SK-N-SH treated with all-trans-retinoic acid at 6 μM for 48 hours (cell line): ENCODE measurements at regions not wholly inside any gene's neighbourhood (a gene's known extent, or its start where the extent isn't known, plus 50 kb on each side); places are given as distances from the start of the nearest gene placed in this dataset.
A peak's percentile ranks its signal among the peaks of the same experiment; 100 is the strongest.

ENCODE experiments used
- ATAC-seq: fragments of 200-7000 bp; cut with Tn5 transposase; 3 replicates; pipeline ENCODE4 v1.9.1; 2020; ENCODE audit warnings: mild to moderate bottlenecking, moderate library complexity
- ARNTL ChIP-seq: fragments of 450-650 bp; formaldehyde crosslinking; IDR thresholded peaks from 2 replicates; pipeline ENCODE4 v1.5.0; 2020; ENCODE audit warnings: low read depth, mild to moderate bottlenecking, moderate library complexity, borderline replicate concordance
- CREB5 ChIP-seq: fragments of 250-450 bp; sonication (Bioruptor Pico); IDR thresholded peaks from 2 replicates; pipeline ENCODE4 v1.5.1; 2020; ENCODE audit warnings: low read depth, mild to moderate bottlenecking, moderate library complexity
- CSDC2 ChIP-seq: fragments of 250-450 bp; sonication (Bioruptor Pico); IDR thresholded peaks from 2 replicates; pipeline ENCODE4 v1.5.0; 2020; ENCODE audit warnings: mild to moderate bottlenecking, moderate library complexity
- CSRNP3 ChIP-seq: fragments of 250-450 bp; sonication (Bioruptor Pico); IDR thresholded peaks from 2 replicates; pipeline ENCODE4 v1.5.1; 2021; ENCODE audit warnings: mild to moderate bottlenecking, moderate library complexity
- ESRRG ChIP-seq: fragments of 250-450 bp; sonication (Bioruptor Pico); IDR thresholded peaks from 2 replicates; pipeline ENCODE4 v1.6.1; 2021; ENCODE audit warnings: mild to moderate bottlenecking
- GLIS3 ChIP-seq: fragments of 250-450 bp; sonication (Bioruptor Pico); IDR thresholded peaks from 2 replicates; pipeline ENCODE4 v1.5.0; 2020; ENCODE audit warnings: mild to moderate bottlenecking, moderate library complexity
- ISL1 ChIP-seq: fragments of 250-450 bp; sonication (Bioruptor Pico); IDR thresholded peaks from 2 replicates; pipeline ENCODE4 v2.1.2; 2022; ENCODE audit warnings: mild to moderate bottlenecking, moderate library complexity
- OSR1 ChIP-seq: fragments of 250-450 bp; sonication (Bioruptor Pico); IDR thresholded peaks from 2 replicates; pipeline ENCODE4 v1.8.0; 2022; ENCODE audit warnings: moderate library complexity, mild to moderate bottlenecking, inconsistent platforms
- PATZ1 ChIP-seq: fragments of 250-450 bp; sonication (Bioruptor Pico); IDR thresholded peaks from 2 replicates; pipeline ENCODE4 v1.8.0; 2020; ENCODE audit warnings: mild to moderate bottlenecking, moderate library complexity, borderline replicate concordance
- RARB ChIP-seq: fragments of 250-450 bp; sonication (Bioruptor Pico); IDR thresholded peaks from 2 replicates; pipeline ENCODE4 v1.8.0; 2021; ENCODE audit warnings: mild to moderate bottlenecking, moderate library complexity
- SNAI2 ChIP-seq: fragments of 250-450 bp; sonication (Bioruptor Pico); IDR thresholded peaks from 2 replicates; pipeline ENCODE4 v1.5.0; 2020; ENCODE audit warnings: mild to moderate bottlenecking, moderate library complexity
- TCF4 ChIP-seq: fragments of 250-450 bp; sonication (Bioruptor Pico); IDR thresholded peaks from 2 replicates; pipeline ENCODE4 v1.8.0; 2021; ENCODE audit warnings: mild to moderate bottlenecking, moderate library complexity, borderline replicate concordance
- TOX ChIP-seq: fragments of 250-450 bp; sonication (Bioruptor Pico); IDR thresholded peaks from 2 replicates; pipeline ENCODE4 v1.8.0; 2021; ENCODE audit warnings: mild to moderate bottlenecking, moderate library complexity, borderline replicate concordance
- TSHZ2 ChIP-seq: fragments of 250-450 bp; sonication (Bioruptor Pico); IDR thresholded peaks from 2 replicates; pipeline ENCODE4 v1.5.0; 2020; ENCODE audit warnings: mild to moderate bottlenecking, moderate library complexity
- ZFP3 ChIP-seq: fragments of 250-450 bp; sonication (Bioruptor Pico); IDR thresholded peaks from 2 replicates; pipeline ENCODE4 v1.5.0; 2020; ENCODE audit warnings: mild to moderate bottlenecking, moderate library complexity
- ZFP30 ChIP-seq: fragments of 450-650 bp; formaldehyde crosslinking; IDR thresholded peaks from 2 replicates; pipeline ENCODE4 v1.5.0; 2022; ENCODE audit warnings: mild to moderate bottlenecking, moderate library complexity
- ZNF565 ChIP-seq: fragments of 450-650 bp; formaldehyde crosslinking; conservative IDR thresholded peaks from 2 replicates; pipeline ENCODE4 v1.5.0; 2020; ENCODE audit warnings: low read depth, mild to moderate bottlenecking, moderate library complexity
- ZNF70 ChIP-seq: fragments of 450-650 bp; formaldehyde crosslinking; IDR thresholded peaks from 2 replicates; pipeline ENCODE4 v1.5.0; 2020; ENCODE audit warnings: mild to moderate bottlenecking, moderate library complexity

- ATAC-seq: no peak
- TF ChIP-seq SNAI2 (CRISPR knock-in tag) (no peak), ISL1 (CRISPR knock-in tag) (no peak), TSHZ2 (CRISPR knock-in tag) (peak; percentile 51; the same call in 1 of the 2 replicates), TCF4 (CRISPR knock-in tag) (peak; percentile 85; the same call in 1 of the 2 replicates), TOX (CRISPR knock-in tag) (no peak), OSR1 (CRISPR knock-in tag) (no peak), CREB5 (CRISPR knock-in tag) (no peak), PATZ1 (CRISPR knock-in tag) (no peak)
Measured at GRCh38 chr10:20457649-20458048, 439.5 kb downstream of the NEBL start.

GRCh38 chr10:20455774-20456173 is 441.3 kb downstream of the NEBL start:
- no peak for ATAC-seq
- TF ChIP-seq TOX (CRISPR knock-in tag): no peak
- peak; percentile 71; the same call in 1 of the 2 replicates for TF ChIP-seq TCF4 (CRISPR knock-in tag)
- TF ChIP-seq, all 23 proteins: peak for 1

- no peak for TF ChIP-seq OSR1 (CRISPR knock-in tag)
- TF ChIP-seq TCF4 (CRISPR knock-in tag): no peak
- TF ChIP-seq ARNTL: no peak
- TF ChIP-seq RARB (CRISPR knock-in tag): no peak
- no peak for TF ChIP-seq CSDC2 (CRISPR knock-in tag)
- TF ChIP-seq CSRNP3 (CRISPR knock-in tag): no peak
- TF ChIP-seq CREB5 (CRISPR knock-in tag): no peak
- no peak for TF ChIP-seq PATZ1 (CRISPR knock-in tag)
- TF ChIP-seq ZFP30: no peak
- no peak for TF ChIP-seq ZNF70 (CRISPR knock-in tag)
- no peak for TF ChIP-seq ESRRG
- no peak for TF ChIP-seq ZFP3 (CRISPR knock-in tag)
- no peak for TF ChIP-seq ZNF565 (CRISPR knock-in tag)
- TF ChIP-seq GLIS3: no peak
- TF ChIP-seq TOX (CRISPR knock-in tag): no peak
- TF ChIP-seq SNAI2 (CRISPR knock-in tag): no peak
- no peak for ATAC-seq
Measured at GRCh38 chr10:20454331-20454730, 442.8 kb downstream of the NEBL start.
